Skeletal muscle satellite cell (primary cell): ENCODE measurements at regions not wholly inside any gene's neighbourhood (a gene's known extent, or its start where the extent isn't known, plus 50 kb on each side); places are given as distances from the start of the nearest gene placed in this dataset.

Source experiments
- H3K27me3 ChIP-seq: 2 replicates; pipeline ENCODE4 v1.7.0; 2013; ENCODE audit warnings: low read length; ENCODE audit not compliant: control insufficient read depth, insufficient read depth
- H3K36me3 ChIP-seq: 2 replicates; pipeline ENCODE4 v1.7.0; 2013; ENCODE audit warnings: mild to moderate bottlenecking, control low read depth, low read length; ENCODE audit not compliant: insufficient read depth
- H3K4me1 ChIP-seq: 2 replicates; pipeline ENCODE4 v1.7.0; 2013; ENCODE audit warnings: low read length; ENCODE audit not compliant: control insufficient read depth, insufficient read depth
- H3K4me2 ChIP-seq: 2 replicates; pipeline ENCODE4 v1.7.0; 2013; ENCODE audit warnings: mild to moderate bottlenecking, low read length
- H3K4me3 ChIP-seq: 2 replicates; pipeline ENCODE4 v1.7.0; 2013; ENCODE audit warnings: low read length
- H3K9ac ChIP-seq: 2 replicates; pipeline ENCODE4 v1.7.0; 2013; ENCODE audit warnings: mild to moderate bottlenecking, low read depth, low read length, moderate library complexity
- H3K9me3 ChIP-seq: replicated peaks from 2 replicates; pipeline ENCODE4 v1.7.0; 2013; ENCODE audit warnings: mild to moderate bottlenecking, control low read depth, low read length

- Histone ChIP-seq H3K4me3 (no peak overlapping the region), H3K9ac (no peak overlapping the region), H3K9me3 (peaks cover 10% of the 10 kb centered on the region), H3K36me3 (no peaks in the 10 kb centered on the region), H3K4me2 (no peak overlapping the region), H3K27me3 (no peaks in the 10 kb centered on the region), H3K4me1 (no peaks in the 10 kb centered on the region)
Measured at GRCh38 chr2:104452558-104452957, 401.4 kb upstream of the POU3F3 start.

GRCh38 chr2:104462731-104463130, 391.2 kb upstream of the POU3F3 start:
- H3K9me3 ChIP-seq, result no peaks in the 10 kb centered on the region
- H3K4me3 ChIP-seq, result no peak overlapping the region
- H3K4me2 ChIP-seq, result no peak overlapping the region
- no peaks in the 10 kb centered on the region for H3K36me3 ChIP-seq
- no peak overlapping the region for H3K9ac ChIP-seq
- H3K4me1 ChIP-seq, result no peaks in the 10 kb centered on the region
- H3K27me3 ChIP-seq, result no peaks in the 10 kb centered on the region

GRCh38 chr2:104465981-104466380, 387.9 kb upstream of the POU3F3 start:
- H3K4me2 ChIP-seq, result no peak overlapping the region
- H3K9me3 ChIP-seq, result no peaks in the 10 kb centered on the region
- no peaks in the 10 kb centered on the region for H3K4me1 ChIP-seq
- no peaks in the 10 kb centered on the region for H3K27me3 ChIP-seq
- H3K36me3 ChIP-seq, result no peaks in the 10 kb centered on the region
- H3K9ac ChIP-seq, result no peak overlapping the region
- H3K4me3 ChIP-seq, result no peak overlapping the region

- Histone ChIP-seq H3K4me2 (no peak overlapping the region), H3K9me3 (no peaks in the 10 kb centered on the region), H3K4me1 (no peaks in the 10 kb centered on the region), H3K9ac (no peak overlapping the region), H3K4me3 (no peak overlapping the region), H3K36me3 (no peaks in the 10 kb centered on the region), H3K27me3 (no peaks in the 10 kb centered on the region)
Measured at GRCh38 chr2:104468846-104469245, 385.1 kb upstream of the POU3F3 start.

GRCh38 chr2:104472076-104472475, 381.8 kb upstream of the POU3F3 start:
- Histone ChIP-seq H3K36me3 (no peaks in the 10 kb centered on the region), H3K9ac (no peak overlapping the region), H3K4me2 (no peak overlapping the region), H3K27me3 (no peaks in the 10 kb centered on the region), H3K4me3 (no peak overlapping the region), H3K4me1 (no peaks in the 10 kb centered on the region), H3K9me3 (no peaks in the 10 kb centered on the region)

GRCh38 chr2:104473546-104473945, 380.4 kb upstream of the POU3F3 start:
- Histone ChIP-seq H3K4me2 (no peak overlapping the region), H3K4me1 (no peaks in the 10 kb centered on the region), H3K36me3 (no peaks in the 10 kb centered on the region), H3K9ac (no peak overlapping the region), H3K9me3 (no peaks in the 10 kb centered on the region), H3K4me3 (no peak overlapping the region), H3K27me3 (no peaks in the 10 kb centered on the region)

GRCh38 chr2:104474716-104475115, 379.2 kb upstream of the POU3F3 start:
- Histone ChIP-seq H3K9ac (no peak overlapping the region), H3K27me3 (no peaks in the 10 kb centered on the region), H3K4me1 (no peaks in the 10 kb centered on the region), H3K4me2 (no peak overlapping the region), H3K4me3 (no peak overlapping the region), H3K9me3 (no peaks in the 10 kb centered on the region), H3K36me3 (no peaks in the 10 kb centered on the region)

GRCh38 chr2:104476075-104476474, 377.8 kb upstream of the POU3F3 start:
- H3K36me3 ChIP-seq, result no peaks in the 10 kb centered on the region
- H3K4me3 ChIP-seq, result no peak overlapping the region
- H3K4me1 ChIP-seq, result no peaks in the 10 kb centered on the region
- H3K4me2 ChIP-seq, result no peak overlapping the region
- H3K9me3 ChIP-seq, result no peaks in the 10 kb centered on the region
- no peaks in the 10 kb centered on the region for H3K27me3 ChIP-seq
- H3K9ac ChIP-seq, result no peak overlapping the region

- H3K36me3 ChIP-seq, result no peaks in the 10 kb centered on the region
- no peaks in the 10 kb centered on the region for H3K4me1 ChIP-seq
- no peaks in the 10 kb centered on the region for H3K27me3 ChIP-seq
- no peak overlapping the region for H3K9ac ChIP-seq
- no peak overlapping the region for H3K4me3 ChIP-seq
- H3K4me2 ChIP-seq, result no peak overlapping the region
- no peaks in the 10 kb centered on the region for H3K9me3 ChIP-seq
Measured at GRCh38 chr2:104476563-104476988, 377.3 kb upstream of the POU3F3 start.

GRCh38 chr2:104481341-104481740, 372.6 kb upstream of the POU3F3 start:
- Histone ChIP-seq H3K9ac (no peak overlapping the region), H3K36me3 (no peaks in the 10 kb centered on the region), H3K4me3 (no peak overlapping the region), H3K27me3 (no peaks in the 10 kb centered on the region), H3K4me1 (no peaks in the 10 kb centered on the region), H3K9me3 (peaks cover 5% of the 10 kb centered on the region), H3K4me2 (no peak overlapping the region)

- H3K9ac ChIP-seq, result no peak overlapping the region
- H3K27me3 ChIP-seq, result no peaks in the 10 kb centered on the region
- H3K4me3 ChIP-seq, result no peak overlapping the region
- no peaks in the 10 kb centered on the region for H3K36me3 ChIP-seq
- H3K4me1 ChIP-seq, result no peaks in the 10 kb centered on the region
- no peak overlapping the region for H3K4me2 ChIP-seq
- peaks cover under 1% of the 10 kb centered on the region for H3K9me3 ChIP-seq
Measured at GRCh38 chr2:104487366-104487765, 366.5 kb upstream of the POU3F3 start.

- Histone ChIP-seq H3K9me3 (no peaks in the 10 kb centered on the region), H3K9ac (no peak overlapping the region), H3K36me3 (no peaks in the 10 kb centered on the region), H3K4me3 (no peak overlapping the region), H3K4me2 (no peak overlapping the region), H3K4me1 (no peaks in the 10 kb centered on the region), H3K27me3 (no peaks in the 10 kb centered on the region)
Measured at GRCh38 chr2:104493698-104494097, 360.2 kb upstream of the POU3F3 start.
